A673 (cell line): ENCODE measurements at regions not wholly inside any gene's neighbourhood (a gene's known extent, or its start where the extent isn't known, plus 50 kb on each side); places are given as distances from the start of the nearest gene placed in this dataset.
"Not testable (repeated sequence)": the region's sequence is repeated elsewhere in the genome, so short reads cannot be mapped to it uniquely, and the experiment has no call there.

ENCODE experiments used
- CTCF ChIP-seq: fragments of 300-800, 200-600 bp; sonication (generic); conservative IDR thresholded peaks from 2 replicates; pipeline ENCODE4 v1.5.1; 2017; ENCODE audit warnings: low read depth, mild to moderate bottlenecking, antibody characterized with exemption, low read length, moderate library complexity, mixed read lengths
- EZH2 ChIP-seq: fragments of 200-600 bp; sonication (generic); IDR thresholded peaks from 2 replicates; pipeline ENCODE4 v1.6.1; 2017; ENCODE audit warnings: borderline replicate concordance, low read depth, mild to moderate bottlenecking, mixed read lengths, antibody characterized with exemption, low read length; ENCODE audit not compliant: poor library complexity, severe bottlenecking

GRCh38 chr2:189351933-189352332 is 89.3 kb upstream of the WDR75 start:
- TF ChIP-seq CTCF, EZH2: not testable (repeated sequence)
